Heart left ventricle (tissue), 13 donors: ENCODE measurements at regions not wholly inside any gene's neighbourhood (a gene's known extent, or its start where the extent isn't known, plus 50 kb on each side); places are given as distances from the start of the nearest gene placed in this dataset.

ENCODE experiments used
- POLR2A ChIP-seq, 2 donors: fragments of 450-650 bp; IDR thresholded peaks; one replicate each; pipeline ENCODE4 v1.6.1; 2017; ENCODE audit warnings: antibody characterized with exemption in 2 of 2, mild to moderate bottlenecking in 2 of 2, moderate library complexity in 2 of 2
- TF ChIP-seq, protein P1 (sequence below), 12 donors: fragments of 200-600 bp; sonication (generic) in 4 of 12; IDR thresholded peaks; one replicate each; pipeline versions ENCODE4 v1.5.0 to v1.8.0; 2018 to 2022; ENCODE audit warnings: antibody characterized with exemption in 12 of 12, mild to moderate bottlenecking in 5 of 12
- donor health status: ischemic (EF 13 %, LVEDD 7.1; RV severe dilation, severe dysfunction).
- donor health status: DM: no; HTN: yes; CAD: no.
- donor health status: DM: no; HTN: no; CAD: no.
- donor health status: ischemic (EF 25% LVEDD 6.9; RV normal size, moderate dysfunction).
- donor health status: ischemic (EF 25% LVEDD 5.7; RV mildly dilated, moderate dysfunction).
- donor health status: ischemic (EF 35%, LVEDD 5.7; RV mildly dilated, moderate dysfunction).
- donor health status: nonischemic (EF 11% LVEDD 7.7; RV severe dilation, severe dysfunction).
- donor health status: DM: yes; HTN: yes; CAD: no.
- donor health status: PGD.
- donor health status: ischemic (EF 29% LVEDD 5.4; RV normal size, mild dysfunction).
- donor health status: nonischemic (EF 23%, LVEDD 6.1; RV moderate dilation, normal function).

DNA sequence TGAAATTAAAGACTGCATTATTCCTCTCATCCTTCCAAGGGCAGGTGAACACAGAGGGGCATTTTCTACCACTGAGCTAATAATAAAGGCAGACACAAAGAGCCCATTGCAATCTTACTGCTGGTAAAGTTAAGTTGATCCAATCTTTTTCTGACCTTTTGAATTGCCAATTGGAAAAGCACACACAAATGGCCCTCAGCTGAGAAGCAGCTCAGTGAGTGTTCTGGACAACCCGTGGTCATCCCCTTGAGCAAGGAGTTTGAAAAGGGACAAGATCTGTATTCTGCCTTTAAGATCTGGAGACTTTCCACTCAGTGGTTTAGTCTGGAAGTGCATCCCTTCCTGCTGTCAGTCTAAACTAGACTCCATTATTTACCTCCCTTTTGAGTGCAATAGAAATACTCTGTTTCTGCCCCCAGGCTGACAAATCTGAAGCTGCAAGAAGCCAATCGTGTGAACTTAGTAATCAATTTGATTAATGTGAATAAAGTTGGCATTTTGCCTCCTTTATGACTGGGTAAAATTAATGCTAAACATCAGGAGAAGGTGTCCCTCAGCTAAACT lies 835.7 kb downstream of the MAT2B start:
- no peak for TF ChIP-seq POLR2A (IDR thresholded peaks at IDR 0.05)
- TF ChIP-seq, protein P1, sequence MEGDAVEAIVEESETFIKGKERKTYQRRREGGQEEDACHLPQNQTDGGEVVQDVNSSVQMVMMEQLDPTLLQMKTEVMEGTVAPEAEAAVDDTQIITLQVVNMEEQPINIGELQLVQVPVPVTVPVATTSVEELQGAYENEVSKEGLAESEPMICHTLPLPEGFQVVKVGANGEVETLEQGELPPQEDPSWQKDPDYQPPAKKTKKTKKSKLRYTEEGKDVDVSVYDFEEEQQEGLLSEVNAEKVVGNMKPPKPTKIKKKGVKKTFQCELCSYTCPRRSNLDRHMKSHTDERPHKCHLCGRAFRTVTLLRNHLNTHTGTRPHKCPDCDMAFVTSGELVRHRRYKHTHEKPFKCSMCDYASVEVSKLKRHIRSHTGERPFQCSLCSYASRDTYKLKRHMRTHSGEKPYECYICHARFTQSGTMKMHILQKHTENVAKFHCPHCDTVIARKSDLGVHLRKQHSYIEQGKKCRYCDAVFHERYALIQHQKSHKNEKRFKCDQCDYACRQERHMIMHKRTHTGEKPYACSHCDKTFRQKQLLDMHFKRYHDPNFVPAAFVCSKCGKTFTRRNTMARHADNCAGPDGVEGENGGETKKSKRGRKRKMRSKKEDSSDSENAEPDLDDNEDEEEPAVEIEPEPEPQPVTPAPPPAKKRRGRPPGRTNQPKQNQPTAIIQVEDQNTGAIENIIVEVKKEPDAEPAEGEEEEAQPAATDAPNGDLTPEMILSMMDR (IDR thresholded peaks at IDR 0.05), result no peak
